NCI-H524 (cell line): ENCODE measurements at regions not wholly inside any gene's neighbourhood (a gene's known extent, or its start where the extent isn't known, plus 50 kb on each side); places are given as distances from the start of the nearest gene placed in this dataset.
"Not testable (repeated sequence)": the region's sequence is repeated elsewhere in the genome, so short reads cannot be mapped to it uniquely, and the experiment has no call there.

Experiments used
- DNase-seq, 2 experiments: peaks; one replicate each; lab custom pipeline; 2025; lab: John Stamatoyannopoulos, UW

DNA sequence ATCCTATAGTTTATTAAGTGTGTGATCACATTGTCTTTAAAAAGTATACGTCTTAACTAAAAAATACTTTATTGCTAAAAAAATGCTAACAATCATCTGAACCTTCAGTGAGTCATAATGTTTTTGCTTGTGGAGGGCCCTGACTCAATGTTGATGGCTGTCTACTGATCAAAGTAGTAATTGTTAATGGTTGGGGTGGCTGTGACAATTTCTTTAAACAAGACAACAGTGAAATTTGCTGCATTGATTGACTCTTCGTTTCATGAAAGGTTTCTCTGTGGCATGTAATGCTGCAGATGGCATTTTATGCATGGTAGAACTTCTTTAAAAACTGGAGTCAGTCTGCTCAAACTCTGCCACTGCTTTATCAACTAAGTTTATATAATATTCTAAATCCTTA, 101.4 kb upstream of the IL15 start:
- DNase-seq = no peak

DNA sequence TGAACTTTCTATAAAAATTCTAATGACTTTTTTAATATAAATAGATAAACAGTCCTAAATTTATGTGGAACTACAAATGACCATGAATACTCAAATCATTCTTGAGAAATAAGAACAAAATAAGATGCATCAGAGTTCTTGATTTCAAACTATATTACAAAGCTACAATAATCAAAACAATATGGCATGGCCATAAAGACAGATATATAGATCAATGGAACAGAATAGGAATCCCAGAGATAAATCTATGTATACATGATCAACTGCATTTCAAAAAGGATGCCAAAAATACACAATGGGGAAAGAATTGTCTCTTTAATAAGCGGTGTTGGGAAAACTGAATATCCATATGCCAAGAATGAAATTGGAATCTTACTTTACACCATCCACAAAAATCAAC, 98.4 kb upstream of the IL15 start:
- no peak for DNase-seq

DNA sequence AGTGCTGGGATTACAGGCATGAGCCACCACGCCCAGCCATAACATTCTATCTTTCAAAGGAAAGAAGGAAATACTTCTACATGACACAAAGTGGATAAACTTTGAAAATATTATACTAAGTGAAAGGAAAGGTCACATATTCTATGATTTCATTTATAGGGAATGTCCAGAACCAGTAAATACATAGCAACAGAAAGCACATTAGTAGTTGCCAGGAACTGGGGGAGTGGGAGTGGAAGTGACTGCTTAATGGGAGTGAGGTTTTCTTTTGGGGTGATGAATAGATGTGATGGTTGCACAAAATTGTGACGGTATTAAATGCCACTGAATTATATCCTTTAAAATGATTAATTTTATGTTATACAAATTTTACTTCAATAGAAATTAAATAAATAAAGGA, 95.7 kb upstream of the IL15 start:
- no peak for DNase-seq

DNA sequence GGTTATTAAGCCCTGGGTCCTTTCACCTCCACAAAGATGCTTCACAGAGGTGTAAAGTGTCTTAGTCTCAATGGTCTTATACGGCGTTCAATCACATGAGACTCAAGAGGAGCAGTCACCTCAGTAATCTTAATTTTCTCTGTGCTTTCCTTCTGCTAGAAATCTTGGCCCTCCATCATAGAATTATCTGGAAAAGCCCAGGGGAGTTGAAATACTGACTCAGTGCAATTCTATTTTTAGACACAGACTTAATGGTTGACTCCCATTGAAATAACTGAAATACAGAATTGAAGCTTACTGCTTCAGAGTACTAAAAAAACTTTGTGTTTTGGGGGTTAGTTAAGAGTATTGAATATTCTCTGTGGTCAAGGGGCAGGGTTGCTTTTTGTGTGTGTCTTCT, 94.5 kb upstream of the IL15 start:
- DNase-seq = no peak

DNA sequence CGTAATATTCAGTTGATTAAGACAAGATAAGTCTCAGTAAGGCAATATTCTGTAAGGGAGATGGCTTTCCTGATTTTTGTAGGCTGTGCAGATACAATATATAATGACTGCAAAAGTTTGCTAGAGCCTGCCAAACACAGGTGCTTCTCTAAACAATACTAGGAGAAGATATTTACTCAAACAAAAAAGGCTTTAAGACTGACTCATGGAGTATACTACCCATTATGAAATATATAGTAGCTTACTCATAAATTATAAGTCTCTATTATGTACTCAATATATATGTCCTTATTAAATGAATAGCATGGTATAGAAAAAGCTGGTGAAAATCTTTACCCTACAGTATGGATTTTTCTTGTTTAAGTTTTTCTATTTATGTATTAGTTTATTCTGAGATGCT, 93.2 kb upstream of the IL15 start:
- no peak for DNase-seq

DNA sequence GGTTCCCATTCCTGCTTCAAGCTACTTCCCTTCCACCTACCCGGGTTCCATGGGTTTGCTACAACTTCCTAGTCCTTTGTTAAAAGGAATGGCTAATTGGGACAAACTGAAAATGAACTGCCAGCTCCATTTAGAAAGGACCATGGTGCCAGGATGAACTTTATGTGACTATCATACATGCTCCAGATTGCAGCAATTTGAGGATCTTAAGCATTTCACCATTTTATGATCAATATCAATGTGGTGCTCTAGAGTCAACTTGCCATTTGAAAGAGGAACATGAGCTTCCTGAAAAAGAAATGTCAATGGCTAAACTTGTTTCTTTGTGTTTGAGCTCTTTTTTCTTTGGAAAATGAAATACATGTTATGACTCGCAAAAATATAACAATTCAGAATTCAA, 92.7 kb upstream of the IL15 start:
- no peak for DNase-seq

DNA sequence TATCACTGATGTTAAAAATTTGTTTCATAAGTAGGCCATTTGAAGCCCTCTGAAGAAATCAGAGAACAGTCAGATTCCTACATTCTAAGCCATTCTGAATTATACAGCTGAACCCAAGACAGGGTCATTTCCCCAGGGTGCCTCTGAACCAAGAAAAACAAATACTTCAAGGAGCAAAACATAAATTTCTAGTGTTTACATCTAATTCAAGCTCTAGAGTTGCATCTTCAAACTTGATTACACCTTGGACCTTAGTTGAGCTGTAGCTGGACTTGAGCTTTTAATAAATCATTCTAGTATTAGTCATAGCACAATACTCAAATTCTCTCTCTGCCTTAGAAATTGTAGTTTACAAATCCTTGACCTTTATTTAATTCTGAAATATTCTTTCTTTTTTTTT, 87.6 kb upstream of the IL15 start:
- no peak for DNase-seq

DNA sequence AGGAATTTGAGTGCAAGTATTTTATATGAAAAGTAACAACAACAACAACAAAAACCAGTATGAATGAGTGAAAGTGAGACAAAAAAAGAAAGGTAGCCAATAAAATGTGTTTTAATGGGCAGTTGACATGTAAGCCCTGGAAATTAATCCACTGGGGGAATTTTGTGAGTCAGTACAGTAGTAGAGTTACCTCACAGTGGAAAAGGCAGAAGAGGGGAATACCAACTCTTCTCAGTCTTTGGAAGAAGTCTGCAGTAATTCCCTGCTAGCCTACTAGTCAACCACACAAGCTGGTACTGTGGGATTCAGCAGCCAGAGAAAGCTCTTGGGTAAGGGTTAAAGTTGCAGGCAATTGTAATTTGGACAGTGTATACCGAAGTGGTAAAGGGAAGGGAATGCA, 76.3 kb upstream of the IL15 start:
- no peak for DNase-seq

DNA sequence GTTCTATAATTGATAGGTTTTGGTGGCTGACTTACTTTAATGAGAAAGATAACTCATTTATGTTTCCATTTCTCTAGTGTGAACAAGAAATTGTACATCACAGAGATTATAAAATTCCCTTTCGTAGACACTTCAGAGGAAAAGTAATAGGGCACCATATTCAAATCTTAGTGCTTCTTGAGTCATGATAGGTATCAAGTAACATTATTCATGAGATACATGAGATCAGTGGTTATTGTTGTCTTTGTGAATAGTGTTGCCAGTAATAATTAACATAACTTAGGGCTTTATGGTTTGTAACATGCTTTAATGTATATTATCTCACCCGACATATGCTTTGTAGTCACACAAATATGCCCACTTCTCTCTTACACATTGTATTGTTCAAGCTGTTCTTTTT, 73.7 kb upstream of the IL15 start:
- DNase-seq = peak in 1 of 2 experiments; percentile 7

DNA sequence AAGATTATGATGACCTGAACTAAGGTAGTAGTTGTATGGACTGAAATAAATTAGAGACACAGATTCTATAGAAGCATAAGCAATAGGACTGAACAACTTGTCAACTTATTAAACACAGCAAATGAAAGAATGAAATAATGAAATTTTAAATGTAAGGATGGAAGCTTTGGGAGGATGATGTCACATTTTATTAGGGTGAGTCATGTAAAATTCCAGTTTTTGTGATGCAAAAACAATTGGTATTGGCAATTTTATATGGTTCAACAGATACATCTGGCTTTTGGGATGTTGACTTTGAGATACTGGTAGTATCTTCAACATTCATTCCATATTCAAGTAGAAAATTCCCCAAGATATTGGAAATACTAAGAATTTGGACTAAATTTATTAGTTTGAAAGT, 72.7 kb upstream of the IL15 start:
- no peak for DNase-seq

DNA sequence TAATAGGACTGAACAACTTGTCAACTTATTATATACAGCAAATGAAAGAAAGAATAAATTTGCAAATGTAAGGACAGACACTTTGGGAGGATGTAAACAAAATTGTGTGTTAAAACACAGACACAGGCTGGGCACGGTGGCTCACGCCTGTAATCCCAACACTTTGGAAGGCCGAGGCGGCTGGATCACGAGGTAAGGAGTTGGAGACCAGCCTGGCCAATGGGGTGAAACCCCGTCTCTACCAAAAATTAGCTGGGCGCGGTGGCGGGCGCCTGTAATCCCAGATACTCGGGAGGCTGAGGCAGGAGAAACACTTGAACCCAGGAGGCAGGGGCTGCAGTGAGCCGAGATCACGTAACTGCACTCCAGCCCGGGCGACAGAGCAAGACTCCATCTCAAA, 71.4 kb upstream of the IL15 start:
- not testable (repeated sequence) for DNase-seq

DNA sequence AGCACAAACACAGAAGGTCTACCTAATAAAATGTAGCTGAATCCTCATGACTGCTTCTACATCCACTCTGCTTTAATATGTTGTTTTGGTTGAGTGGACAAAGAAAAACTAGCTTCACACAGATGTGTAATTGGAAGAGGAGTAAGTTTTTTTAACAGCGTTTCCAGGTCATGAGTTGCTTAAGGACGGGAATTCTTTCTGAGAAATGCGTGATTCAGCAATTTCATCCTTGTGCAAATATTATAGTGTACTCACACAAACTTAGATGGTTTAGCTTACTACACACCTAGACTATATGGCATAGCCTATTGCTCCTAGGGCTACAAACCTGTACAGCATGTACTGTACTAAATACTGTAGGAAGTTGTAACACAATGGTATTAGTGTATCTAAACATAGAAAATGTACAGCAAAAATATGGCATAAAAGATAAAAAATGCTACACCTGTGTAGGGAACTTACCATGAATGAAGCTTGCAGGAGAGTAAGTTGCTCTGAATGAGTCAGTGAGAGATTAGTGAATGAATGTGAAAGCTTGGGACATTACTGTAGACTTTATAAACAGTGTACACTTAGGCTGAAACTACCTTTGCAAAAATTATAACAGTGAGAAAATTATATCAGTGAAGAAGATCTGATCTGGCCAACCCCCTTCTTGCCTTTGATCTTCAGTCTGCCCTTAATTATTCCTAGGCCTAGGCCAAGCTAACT, 70.8 kb upstream of the IL15 start:
- no peak for DNase-seq

DNA sequence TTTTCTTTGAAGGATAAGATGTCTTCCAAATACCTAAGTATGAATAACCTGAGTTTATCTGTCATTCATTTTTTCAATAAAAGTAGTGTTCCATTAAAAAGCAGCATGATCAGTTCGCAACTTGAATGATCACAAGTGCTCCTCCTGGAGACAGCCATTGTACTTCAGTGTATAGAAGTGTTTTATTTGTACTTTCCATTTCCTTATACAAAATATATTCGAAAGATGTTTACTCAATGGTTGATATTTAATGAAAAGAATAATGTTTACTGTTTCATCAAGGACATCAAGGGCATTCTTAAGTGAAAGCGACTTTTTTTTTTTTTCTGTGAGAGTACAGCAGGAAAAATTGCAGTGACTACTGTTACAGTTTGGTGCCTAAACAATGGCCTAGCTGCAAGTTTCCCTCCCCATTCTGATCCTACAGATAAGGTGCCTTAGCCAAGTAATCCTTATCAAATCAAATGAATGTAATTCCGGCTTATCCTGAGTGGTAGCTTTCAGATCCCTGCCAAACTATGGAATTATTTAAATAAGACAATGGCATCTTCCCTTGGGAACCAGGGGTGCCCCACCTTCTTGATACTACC, 69.0 kb upstream of the IL15 start:
- no peak for DNase-seq

DNA sequence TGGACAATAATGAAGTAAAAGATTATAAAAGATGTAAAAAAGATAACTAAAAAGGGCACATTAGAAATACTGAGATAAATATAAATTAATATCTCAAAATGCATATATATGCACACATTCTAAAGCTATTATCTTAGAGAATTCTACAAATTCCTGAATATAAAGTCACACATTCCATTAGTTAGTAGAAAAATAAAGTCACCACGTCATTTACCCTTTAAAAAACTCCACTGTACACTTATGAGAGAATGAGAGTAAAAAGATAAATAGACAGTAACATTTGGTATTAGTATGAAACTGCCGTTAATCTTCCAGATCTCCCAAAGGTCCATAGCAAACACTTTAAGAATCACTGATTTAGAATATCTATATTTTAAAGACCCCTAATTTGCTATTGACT, 67.2 kb upstream of the IL15 start:
- DNase-seq = no peak

DNA sequence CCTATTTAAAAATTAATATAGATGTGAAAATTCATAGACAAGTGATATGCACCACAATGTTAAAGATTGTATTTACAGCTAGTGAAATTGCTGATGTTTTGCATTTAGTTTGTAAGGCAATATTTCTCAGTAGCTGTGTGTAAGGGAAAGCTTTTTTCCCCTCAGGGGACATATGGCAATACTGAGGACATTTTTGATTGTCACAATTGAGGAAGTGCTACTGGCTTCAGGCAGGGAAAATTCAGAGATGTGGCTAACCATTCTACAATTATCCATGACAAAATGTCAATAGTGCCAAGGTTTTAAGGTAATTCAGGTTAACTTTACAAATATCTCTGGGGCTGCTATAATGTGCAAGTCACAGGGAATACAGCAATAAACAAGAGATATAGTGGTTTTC, 66.1 kb upstream of the IL15 start:
- DNase-seq = no peak

DNA sequence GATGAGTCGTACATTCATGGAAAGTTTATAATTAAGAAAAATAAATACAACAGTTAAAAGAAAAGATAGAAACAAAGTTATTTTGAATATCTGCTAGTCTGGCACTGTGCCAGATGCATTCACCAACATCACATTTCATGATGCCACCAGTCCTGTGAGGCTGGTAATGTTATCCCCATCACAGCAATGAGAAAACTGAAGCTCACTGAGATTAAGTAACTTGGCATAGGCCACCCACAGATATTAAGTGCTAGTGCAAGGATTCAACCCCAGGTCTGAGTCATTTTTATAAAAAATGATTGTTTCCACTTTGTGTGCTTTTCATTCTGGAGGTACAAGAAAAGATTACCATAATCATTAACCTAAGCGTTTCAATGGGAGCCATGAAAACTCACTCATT, 65.0 kb upstream of the IL15 start:
- DNase-seq = no peak

DNA sequence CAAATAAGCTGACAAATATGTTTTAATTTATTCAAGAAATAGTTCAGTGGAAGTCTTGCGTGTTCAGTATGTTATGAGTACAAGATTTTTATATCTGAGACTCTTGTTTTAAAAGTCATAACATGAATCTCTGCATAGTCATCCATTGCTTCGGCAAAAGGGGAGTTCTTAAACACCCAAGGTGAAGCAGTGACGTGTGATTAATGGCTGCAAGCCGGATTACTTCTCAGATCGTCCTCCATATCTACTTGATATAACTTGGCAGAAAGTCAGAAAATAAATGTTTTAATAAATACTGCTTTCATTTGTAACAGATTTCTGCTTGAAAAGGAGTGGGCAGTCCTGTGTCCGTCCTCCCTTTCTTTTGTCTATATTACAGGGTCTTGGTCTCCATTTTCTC, 64.6 kb upstream of the IL15 start:
- DNase-seq = no peak

DNA sequence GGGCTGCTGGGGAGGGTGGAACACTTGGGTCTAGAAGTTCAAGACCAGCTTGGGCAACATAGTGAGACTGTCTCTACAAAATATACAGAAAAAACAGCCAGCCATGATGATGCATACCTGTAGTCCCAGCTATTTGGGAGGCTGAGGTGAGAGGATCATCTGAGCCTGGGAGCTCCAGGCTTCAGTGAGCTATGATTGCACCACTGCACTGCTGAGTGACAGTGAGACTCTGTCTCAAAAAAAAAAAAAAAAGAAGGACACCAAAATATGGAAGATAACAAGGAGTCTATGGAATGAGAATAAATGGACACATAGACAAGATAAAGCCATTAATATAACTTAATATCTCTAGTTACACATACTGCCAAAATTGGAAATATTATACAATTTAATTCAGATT, 62.7 kb upstream of the IL15 start:
- DNase-seq = no peak

DNA sequence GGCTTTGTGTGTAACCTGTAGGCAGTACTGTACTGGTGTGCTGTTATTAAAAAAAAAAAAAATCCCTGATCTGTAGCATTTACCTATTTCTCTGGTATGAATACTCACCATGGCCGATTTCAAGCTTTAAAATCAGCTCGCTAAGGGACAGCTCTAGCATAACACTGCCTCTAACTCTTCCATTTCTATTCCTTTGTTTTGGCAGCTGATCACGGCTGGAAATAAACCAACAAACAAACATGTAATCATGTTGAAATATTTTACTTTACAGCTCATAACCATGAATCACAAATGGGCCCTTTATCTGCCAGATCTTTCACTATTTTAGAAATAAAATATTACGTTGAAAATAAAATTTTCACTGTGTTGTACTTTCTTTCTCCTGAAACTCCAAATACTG, 60.5 kb upstream of the IL15 start:
- no peak for DNase-seq

DNA sequence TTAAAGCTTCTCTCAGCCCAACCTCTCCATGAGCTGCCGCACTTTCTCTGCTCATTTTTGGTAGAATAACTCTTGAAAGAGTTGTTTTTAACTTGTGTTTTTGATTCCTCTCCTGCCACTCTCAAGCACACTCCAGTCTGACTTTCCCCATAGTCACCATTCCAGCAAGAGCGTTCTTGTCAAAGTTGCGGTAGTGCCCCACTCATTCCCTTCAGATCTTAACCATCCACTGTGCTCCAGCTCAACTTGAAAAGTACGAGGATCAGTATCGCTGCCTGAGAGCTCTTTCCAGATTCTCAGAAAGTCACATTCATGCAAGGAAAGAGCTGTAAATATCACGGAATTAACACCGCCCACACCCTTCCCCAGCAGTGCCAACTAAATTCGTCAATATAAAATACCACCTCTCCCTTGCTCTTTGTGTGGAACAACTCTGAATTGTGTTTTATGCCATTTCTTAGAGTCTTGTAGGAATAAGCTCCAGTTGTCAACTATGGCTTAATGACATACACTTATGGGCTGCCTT, 59.7 kb upstream of the IL15 start:
- no peak for DNase-seq

DNA sequence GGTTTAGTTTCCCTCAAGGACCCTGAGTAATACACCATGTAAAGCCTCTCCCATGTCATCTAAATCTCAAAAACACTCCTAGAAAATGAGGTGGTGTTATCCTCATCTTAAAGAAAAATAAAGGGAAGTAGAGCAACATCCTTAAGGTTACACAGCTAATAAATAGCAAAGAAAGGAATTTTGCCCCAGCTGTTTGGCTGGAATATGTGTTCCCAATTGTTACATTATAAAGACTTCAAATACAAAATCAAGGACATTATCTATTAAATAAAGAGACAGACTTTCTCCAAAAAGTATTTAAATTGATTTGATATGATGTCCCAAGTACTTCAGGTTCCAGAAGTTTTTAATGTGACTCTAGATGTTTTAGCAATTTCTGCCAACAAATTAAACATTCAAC, 57.9 kb upstream of the IL15 start:
- DNase-seq = no peak

DNA sequence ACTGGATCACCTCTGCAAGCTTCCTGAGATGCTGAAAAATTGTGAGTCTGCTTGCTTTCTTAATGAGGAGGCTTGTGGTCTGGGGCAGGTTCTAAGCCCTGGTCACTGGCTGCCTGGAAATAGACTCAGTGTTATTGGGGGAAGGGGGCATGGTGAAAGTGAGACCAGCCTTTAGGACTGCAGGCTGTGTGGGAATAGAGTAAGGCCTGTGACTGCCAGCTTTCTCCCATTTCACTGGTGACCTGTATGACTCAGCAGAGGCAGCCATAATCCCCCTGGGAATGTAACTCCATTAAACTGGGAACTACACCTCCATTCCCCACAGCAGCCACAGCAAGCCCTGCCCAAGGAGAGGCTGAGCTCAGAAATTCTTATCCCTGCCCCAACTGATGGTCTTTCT, 55.9 kb upstream of the IL15 start:
- DNase-seq = no peak
